ENCODE measurements at regions not wholly inside any gene's neighbourhood (a gene's known extent, or its start where the extent isn't known, plus 50 kb on each side); places are given as distances from the start of the nearest gene placed in this dataset.

DNA sequence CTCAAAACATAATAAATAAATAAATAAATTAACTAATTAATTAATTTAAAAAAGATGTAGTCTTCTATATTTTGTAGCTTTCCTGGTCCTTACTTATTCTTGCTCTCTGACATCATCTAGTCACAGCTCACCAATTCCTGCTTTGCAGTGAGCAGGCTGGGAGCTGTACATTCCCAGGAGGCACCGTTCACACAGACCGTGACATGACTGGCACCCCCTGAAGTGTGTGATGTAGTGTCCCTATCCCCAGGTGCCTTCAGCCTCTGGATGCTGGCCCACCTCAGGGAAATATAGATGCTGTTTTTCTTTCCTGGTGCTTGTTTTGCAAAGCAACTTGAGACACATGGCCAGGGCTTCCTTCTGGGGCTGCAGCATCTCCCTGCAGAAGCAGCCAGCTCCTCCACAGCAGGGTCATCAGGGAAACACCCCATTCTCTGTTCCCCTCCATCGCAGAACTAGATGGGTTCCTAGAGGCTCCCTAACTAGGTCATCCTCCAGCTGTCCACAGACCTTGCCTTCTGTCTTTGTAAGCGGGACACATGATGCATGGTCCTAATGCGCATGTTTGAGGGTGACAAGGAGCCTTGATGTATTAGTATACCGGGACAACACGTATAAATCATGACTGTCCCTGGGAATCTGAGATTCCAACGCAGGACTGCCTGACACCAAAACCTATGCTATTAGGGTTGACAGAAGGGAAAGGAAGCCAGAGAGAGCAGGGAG is 76.4 kb downstream of the RHOB start:
- Histone ChIP-seq H3K23me2 (ENCODE audit: low read depth, low read length) (0 out of 2 replicates have a peak, but pooled peaks cover 2% of the 10 kb centered on the region), H3K9ac (replicated peaks in 1 of 4; ENCODE audit: extremely low read depth in 1 of 4, low read depth in 3 of 4, low read length in 3 of 4) (no peak overlapping the region), H3K27ac (ENCODE audit: low read depth, low read length) (no peak overlapping the region), H2BK120ac (replicated peaks; ENCODE audit: low read depth, low read length) (no peak overlapping the region), H3K23ac (ENCODE audit: insufficient read length) (no peak overlapping the region), H4K8ac (ENCODE audit: extremely low read depth, insufficient read depth, low read length) (no peak overlapping the region), H2BK20ac (ENCODE audit: low read length) (no peak overlapping the region), H3K4me1 (replicated peaks in 1 of 4; ENCODE audit: control insufficient read depth in 3 of 4, insufficient read depth in 4 of 4, low read length in 3 of 4) (no peaks in the 10 kb centered on the region; a peak in 2 of 7 replicates), H2BK12ac (ENCODE audit: low read depth, low read length) (no peak overlapping the region), H2BK5ac (ENCODE audit: low read depth, low read length) (no peak overlapping the region), H3K79me2 (ENCODE audit: control insufficient read depth in 1 of 2, insufficient read depth in 2 of 2, low read length in 2 of 2) (no peaks in the 10 kb centered on the region), H3K4me2 (ENCODE audit: insufficient read depth in 1 of 2, low read depth in 2 of 2, low read length in 2 of 2) (no peak overlapping the region), H3K4me3 (ENCODE audit: extremely low read depth in 1 of 4, insufficient read depth in 2 of 4, low read depth in 3 of 4, low read length in 4 of 4) (no peak overlapping the region), H2BK15ac (ENCODE audit: low read length) (no peak overlapping the region), H3K9me3 (ENCODE audit: insufficient read depth in 2 of 2, low read depth in 1 of 2, low read length in 1 of 2) (no peaks in the 10 kb centered on the region), H2AK5ac (ENCODE audit: low read depth, low read length) (no peak overlapping the region), H4K5ac (ENCODE audit: insufficient read length, low read depth, low read length) (no peak overlapping the region), H3K79me1 (ENCODE audit: low read depth, low read length) (no peaks in the 10 kb centered on the region), H2AFZ (ENCODE audit: low read length) (no peak overlapping the region), H3K56ac (replicated peaks; ENCODE audit: insufficient read length, low read depth, low read length) (no peak overlapping the region), H3K27me3 (replicated peaks in 1 of 4; ENCODE audit: control insufficient read depth in 3 of 4, extremely low read depth in 1 of 4, insufficient read depth in 3 of 4, low read length in 3 of 4) (no peaks in the 10 kb centered on the region; a peak in 1 of 7 replicates), H3K18ac (ENCODE audit: extremely low read depth, low read length) (no peak overlapping the region), H4K91ac (replicated peaks; ENCODE audit: insufficient read length, low read length) (no peak overlapping the region), H3K14ac (ENCODE audit: insufficient read length) (no peak overlapping the region), H3K36me3 (ENCODE audit: control insufficient read depth in 2 of 4, insufficient read depth in 4 of 4, low read length in 3 of 4) (no peaks in the 10 kb centered on the region), H4K20me1 (replicated peaks in 1 of 2; ENCODE audit: control insufficient read depth in 1 of 2, insufficient read depth in 2 of 2, low read length in 2 of 2) (no peaks in the 10 kb centered on the region), H3K4ac (replicated peaks; ENCODE audit: insufficient read length, low read depth, low read length) (no peak overlapping the region)
- CTCF ChIA-PET (ENCODE audit: partially characterized antibody) = interaction anchor here (0.7 to 2.0 kb wide), 4 partner anchors 34 to 126 kb away, joined by 3 to 5 read pairs (median 4); no protein-coding TSS in a partner anchor
- DNase-seq (ENCODE audit: low read depth in 1 of 2, low spot score in 2 of 2) (no peak), FAIRE-seq (no peak)
- WGBS, 2 experiments (ENCODE audit: extremely low coverage in 1 of 2, insufficient coverage in 1 of 2, insufficient read length in 1 of 2, insufficient replicate concordance in 2 of 2, low coverage in 1 of 2, low lambda C conversion rate in 2 of 2, missing lambda C conversion rate in 1 of 2) = 89% methylated on average over 8 of the region's 8 CpGs; no CpG with 5 or more reads in 1 of the 2 experiments
- POLR2A ChIA-PET (ENCODE audit: partially characterized antibody) = interaction anchor here (1.2 to 1.3 kb wide), 2 partner anchors 11 to 77 kb away, joined by 3 to 4 read pairs; partner anchors contain the start of gene RHOB
- TF ChIP-seq EGR1 (IDR thresholded peaks at IDR 0.05; ENCODE audit: borderline replicate concordance, low read depth, low read length) = no peak
- TF ChIP-seq CHD1 (IDR thresholded peaks at IDR 0.05; ENCODE audit: low read depth, low read length) = no peak
- TF ChIP-seq, protein P1, sequence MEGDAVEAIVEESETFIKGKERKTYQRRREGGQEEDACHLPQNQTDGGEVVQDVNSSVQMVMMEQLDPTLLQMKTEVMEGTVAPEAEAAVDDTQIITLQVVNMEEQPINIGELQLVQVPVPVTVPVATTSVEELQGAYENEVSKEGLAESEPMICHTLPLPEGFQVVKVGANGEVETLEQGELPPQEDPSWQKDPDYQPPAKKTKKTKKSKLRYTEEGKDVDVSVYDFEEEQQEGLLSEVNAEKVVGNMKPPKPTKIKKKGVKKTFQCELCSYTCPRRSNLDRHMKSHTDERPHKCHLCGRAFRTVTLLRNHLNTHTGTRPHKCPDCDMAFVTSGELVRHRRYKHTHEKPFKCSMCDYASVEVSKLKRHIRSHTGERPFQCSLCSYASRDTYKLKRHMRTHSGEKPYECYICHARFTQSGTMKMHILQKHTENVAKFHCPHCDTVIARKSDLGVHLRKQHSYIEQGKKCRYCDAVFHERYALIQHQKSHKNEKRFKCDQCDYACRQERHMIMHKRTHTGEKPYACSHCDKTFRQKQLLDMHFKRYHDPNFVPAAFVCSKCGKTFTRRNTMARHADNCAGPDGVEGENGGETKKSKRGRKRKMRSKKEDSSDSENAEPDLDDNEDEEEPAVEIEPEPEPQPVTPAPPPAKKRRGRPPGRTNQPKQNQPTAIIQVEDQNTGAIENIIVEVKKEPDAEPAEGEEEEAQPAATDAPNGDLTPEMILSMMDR (IDR thresholded peaks at IDR 0.05; ENCODE audit: control extremely low read depth in 1 of 3, insufficient read depth in 1 of 3, low read depth in 1 of 3, low read length in 3 of 3) = no peak
- no peak for TF ChIP-seq BRCA1 (IDR thresholded peaks at IDR 0.05; ENCODE audit: low read depth, low read length)
- TF ChIP-seq RBBP5 (IDR thresholded peaks at IDR 0.05; ENCODE audit: borderline replicate concordance, low read depth, low read length) = no peak
- TF ChIP-seq PHF8 (conservative IDR thresholded peaks at IDR 0.05; ENCODE audit: low read depth, low read length) = no peak
- TF ChIP-seq, protein P2, sequence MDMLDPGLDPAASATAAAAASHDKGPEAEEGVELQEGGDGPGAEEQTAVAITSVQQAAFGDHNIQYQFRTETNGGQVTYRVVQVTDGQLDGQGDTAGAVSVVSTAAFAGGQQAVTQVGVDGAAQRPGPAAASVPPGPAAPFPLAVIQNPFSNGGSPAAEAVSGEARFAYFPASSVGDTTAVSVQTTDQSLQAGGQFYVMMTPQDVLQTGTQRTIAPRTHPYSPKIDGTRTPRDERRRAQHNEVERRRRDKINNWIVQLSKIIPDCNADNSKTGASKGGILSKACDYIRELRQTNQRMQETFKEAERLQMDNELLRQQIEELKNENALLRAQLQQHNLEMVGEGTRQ (IDR thresholded peaks at IDR 0.05; ENCODE audit: low read length) = no peak
- TF ChIP-seq KDM4A (IDR thresholded peaks at IDR 0.05; ENCODE audit: low read depth, low read length, severe bottlenecking) = no peak
- TF ChIP-seq JUND (IDR thresholded peaks at IDR 0.05; ENCODE audit: low read length) = no peak
